ENCODE measurements at regions not wholly inside any gene's neighbourhood (a gene's known extent, or its start where the extent isn't known, plus 50 kb on each side); places are given as distances from the start of the nearest gene placed in this dataset.
A peak's percentile ranks its signal among the peaks of the same experiment; 100 is the strongest.
"Not testable (repeated sequence)": the region's sequence is repeated elsewhere in the genome, so short reads cannot be mapped to it uniquely, and the experiment has no call there.

DNA sequence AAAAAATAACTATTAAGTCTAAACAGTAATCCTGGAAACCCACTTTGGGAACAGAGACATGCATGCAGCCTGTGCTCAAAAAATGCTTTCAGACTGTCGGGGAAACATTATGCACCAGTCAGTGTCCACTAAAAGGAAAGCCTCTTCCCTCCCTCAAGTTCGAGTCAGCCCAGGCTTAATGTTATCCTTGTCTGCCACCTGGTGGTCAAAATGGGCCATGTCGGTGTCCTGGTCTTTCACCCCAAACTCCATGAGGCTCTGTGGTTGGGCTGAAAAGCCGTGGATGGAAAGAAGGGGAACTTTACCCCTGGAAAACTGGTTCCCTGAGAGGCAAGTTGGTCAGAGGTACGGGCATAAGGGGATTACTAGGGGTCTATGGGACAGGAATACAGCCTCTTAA is 88.4 kb upstream of the ZNF492 start:
- peak in 1 of 3 experiments; percentile 19 for DNase-seq (ENCODE audit: low read depth in 3 of 3)

DNA sequence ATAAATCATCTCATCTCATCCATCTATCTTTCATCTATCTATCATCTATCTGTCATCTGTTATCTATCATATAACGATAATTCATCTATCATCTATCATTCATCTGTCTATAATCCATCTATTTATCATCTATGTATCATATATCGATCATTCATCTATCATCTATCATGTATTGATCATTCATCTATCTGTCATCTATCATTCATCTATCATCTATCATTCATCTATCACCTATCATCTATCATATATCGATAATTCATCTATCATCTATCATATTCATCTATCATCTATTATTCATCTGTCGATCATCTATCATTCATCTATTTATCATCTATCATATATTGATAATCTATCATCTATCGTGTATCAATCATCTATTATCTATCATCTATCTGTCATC is 100.4 kb upstream of the ZNF492 start:
- no peak for DNase-seq (ENCODE audit: low read depth in 3 of 3)

- no peak for DNase-seq (ENCODE audit: low read depth in 3 of 3)
Observed at GRCh38 chr19:22532388-22533300, 101.5 kb upstream of the ZNF492 start.

DNA sequence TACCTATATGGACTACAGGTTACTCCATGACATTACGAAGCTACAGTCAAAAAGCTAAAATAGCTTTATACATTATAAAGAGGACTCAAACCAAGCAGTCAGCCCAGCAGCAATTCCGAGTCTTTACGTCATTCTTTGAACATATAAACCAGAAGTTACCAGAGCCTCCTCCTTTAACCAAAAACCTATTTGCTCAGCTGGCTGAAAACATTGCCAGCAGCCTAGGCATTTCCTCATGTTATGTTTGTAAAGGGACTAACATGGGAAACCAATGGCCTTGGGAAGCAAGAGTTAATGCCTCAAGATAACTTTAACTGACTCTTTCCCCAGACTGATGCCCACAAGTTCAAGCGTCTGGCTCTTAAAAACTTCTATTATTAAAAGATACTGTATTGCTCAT is 104.1 kb upstream of the ZNF492 start:
- DNase-seq (ENCODE audit: low read depth in 3 of 3): no peak

DNA sequence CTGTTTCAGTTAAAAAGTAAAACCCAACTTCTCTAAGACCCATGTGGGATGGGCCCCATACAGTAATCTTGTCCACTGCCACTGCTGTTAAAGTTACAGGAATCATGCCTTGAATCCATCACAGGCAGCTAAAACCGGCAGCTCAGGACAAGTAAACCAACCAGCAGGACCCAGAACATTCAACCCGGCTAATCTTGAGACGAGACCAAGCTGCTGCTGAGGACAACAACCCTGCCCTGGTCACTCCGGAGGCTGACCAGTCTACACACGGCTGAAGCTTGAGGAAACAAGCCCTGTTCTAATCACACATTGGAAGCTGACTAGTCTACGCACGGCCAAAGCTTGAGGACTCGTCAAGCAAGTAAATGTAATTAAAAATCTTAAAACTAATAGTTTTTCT is 105.2 kb upstream of the ZNF492 start:
- no peak for DNase-seq (ENCODE audit: low read depth in 3 of 3)

- no peak for DNase-seq (ENCODE audit: low read depth in 3 of 3)
Observed at GRCh38 chr19:22527554-22527953, 105.4 kb upstream of the ZNF98 start.

DNA sequence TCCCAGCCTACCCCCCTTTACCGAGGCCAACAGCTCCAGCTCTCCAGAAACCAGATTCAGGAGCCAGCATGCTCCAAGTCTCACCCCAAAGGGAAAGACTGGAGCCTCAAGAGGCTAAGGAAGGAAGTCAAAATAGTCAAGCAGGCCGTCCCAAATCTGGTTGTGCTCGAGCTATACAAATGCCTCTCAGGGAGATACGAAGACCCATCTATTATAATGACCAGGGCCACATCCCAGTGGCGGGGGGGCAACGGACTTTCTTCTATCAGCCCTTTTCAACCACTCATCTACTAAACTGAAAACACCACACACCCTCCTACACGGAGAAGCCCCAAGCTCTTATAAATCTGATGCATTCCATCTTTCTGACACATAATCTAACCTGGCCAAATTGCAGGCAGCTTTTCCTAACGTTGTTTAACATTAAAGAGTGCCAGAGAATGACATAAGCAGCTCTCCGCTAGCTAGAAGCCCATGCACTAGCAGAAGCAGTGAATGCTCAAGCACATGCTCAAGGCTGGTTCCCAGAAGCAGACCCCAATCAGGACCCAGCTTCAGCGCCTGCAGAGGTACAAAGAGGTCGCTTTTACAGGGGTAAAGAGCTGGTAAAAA is 104.6 kb upstream of the ZNF98 start:
- no peak for DNase-seq (ENCODE audit: low read depth in 3 of 3)

GRCh38 chr19:22523940-22524339 is 101.8 kb upstream of the ZNF98 start:
- DNase-seq (ENCODE audit: low read depth in 3 of 3): no peak

GRCh38 chr19:22519562-22519961 is 97.4 kb upstream of the ZNF98 start:
- DNase-seq (ENCODE audit: low read depth in 3 of 3): not testable (repeated sequence)

DNA sequence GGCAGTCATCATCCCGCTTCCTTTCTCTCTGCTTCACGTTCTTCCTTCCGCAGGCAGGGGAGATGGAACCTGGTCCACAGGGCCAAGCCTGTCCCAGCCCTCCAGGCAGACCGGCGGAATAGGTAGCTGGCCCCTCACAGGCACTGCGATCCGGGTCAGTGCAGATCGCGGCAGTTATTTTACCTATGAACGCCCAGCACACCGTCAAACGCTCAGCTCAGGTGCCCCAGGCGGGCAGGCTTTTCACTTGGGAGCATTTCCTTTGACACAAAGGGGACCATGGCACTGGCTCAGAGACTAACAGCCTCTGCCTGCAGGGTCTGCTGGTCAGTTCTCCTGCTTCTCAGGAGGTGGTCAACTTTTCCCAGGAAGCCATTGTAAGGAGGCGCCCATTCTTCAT is 97.0 kb upstream of the ZNF98 start:
- no peak for DNase-seq (ENCODE audit: low read depth in 3 of 3)

GRCh38 chr19:22517496-22518411 is 95.6 kb upstream of the ZNF98 start:
- no peak for DNase-seq (ENCODE audit: low read depth in 3 of 3)

GRCh38 chr19:22515435-22515834 is 93.3 kb upstream of the ZNF98 start:
- no peak for DNase-seq (ENCODE audit: low read depth in 3 of 3)

- no peak for DNase-seq (ENCODE audit: low read depth in 3 of 3)
Observed at GRCh38 chr19:22503524-22503923, 81.4 kb upstream of the ZNF98 start.

GRCh38 chr19:22502766-22503165 is 80.6 kb upstream of the ZNF98 start:
- DNase-seq (ENCODE audit: low read depth in 3 of 3): no peak

GRCh38 chr19:22498831-22499430 is 76.8 kb upstream of the ZNF98 start:
- DNase-seq (ENCODE audit: low read depth in 3 of 3): not testable (repeated sequence)

DNA sequence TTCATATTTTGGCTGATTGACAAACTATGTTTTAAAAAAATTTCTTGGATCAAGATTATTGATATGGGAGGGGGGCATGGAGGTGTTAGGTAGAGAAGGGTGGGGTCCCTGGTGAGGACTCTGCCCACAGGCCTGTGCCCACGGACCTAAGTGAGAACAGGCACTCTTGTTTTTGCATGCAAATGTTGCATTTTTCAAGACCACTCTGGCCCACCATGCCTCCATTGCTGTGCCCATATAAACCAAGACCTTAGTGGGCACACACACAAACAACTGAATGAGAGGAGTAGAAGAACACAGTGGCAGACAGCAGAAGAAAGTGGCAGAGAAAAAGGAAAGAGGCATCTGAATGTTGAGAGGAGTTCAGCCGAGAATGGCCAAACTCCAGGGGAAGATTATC is 69.6 kb upstream of the ZNF98 start:
- no peak for DNase-seq (ENCODE audit: low read depth in 3 of 3)

- DNase-seq (ENCODE audit: low read depth in 3 of 3): not testable (repeated sequence)
Observed at GRCh38 chr19:22483514-22483913, 61.4 kb upstream of the ZNF98 start.

GRCh38 chr19:22472180-22472637 is 50.1 kb upstream of the ZNF98 start:
- no peak for DNase-seq (ENCODE audit: low read depth in 3 of 3)
